ENCODE measurements at regions not wholly inside any gene's neighbourhood (a gene's known extent, or its start where the extent isn't known, plus 50 kb on each side); places are given as distances from the start of the nearest gene placed in this dataset.

GRCh38 chr5:128693764-128694163 is 155.7 kb upstream of the FBN2 start:
- ChIA-PET POLR2A (no interaction called here), CTCF (no interaction called here)
- Histone ChIP-seq H3K36me3 (ENCODE audit: control insufficient read depth, insufficient read depth, low read length) (no peaks in the 10 kb centered on the region), H3K27ac (ENCODE audit: low read length) (no peak overlapping the region), H3K27me3 (ENCODE audit: control insufficient read depth, insufficient read depth, low read length) (no peaks in the 10 kb centered on the region), H3K9me3 (ENCODE audit: control insufficient read depth, insufficient read depth, low read depth, low read length) (no peaks in the 10 kb centered on the region), H3K4me3 (ENCODE audit: low read depth in 2 of 2, low read length in 2 of 2) (no peak overlapping the region), H3K4me1 (ENCODE audit: control insufficient read depth, insufficient read depth, low read length) (no peaks in the 10 kb centered on the region)
- BruUV-seq (replicated peaks): no TSS peak
- ATAC-seq (no peak), DNase-seq (ENCODE audit: low read depth, low spot score) (no peak)
- intact Hi-C loops (cut with micrococcal nuclease; ENCODE audit: unreplicated experiment) (no loop called here), in situ Hi-C loops (cut with HindIII; ENCODE audit: low pct_unique_long_range_greater_than_20kb, low sequenced_read_pairs) (no loop called here)
- no peak for TF ChIP-seq TCF7L2 (IDR thresholded peaks at IDR 0.05; ENCODE audit: low read depth, low read length)
- no peak for TF ChIP-seq SIN3A (IDR thresholded peaks at IDR 0.05; ENCODE audit: borderline replicate concordance, insufficient read depth, low read depth, low read length)
- no peak for TF ChIP-seq POLR2AphosphoS5 (IDR thresholded peaks at IDR 0.05; ENCODE audit: low read depth, low read length)
- no peak for TF ChIP-seq CTCF (IDR thresholded peaks at IDR 0.05)

GRCh38 chr5:128695791-128696530 is 157.9 kb upstream of the FBN2 start:
- DNase-seq (ENCODE audit: low read depth, low spot score): no peak
- in situ Hi-C loops (cut with HindIII; ENCODE audit: low pct_unique_long_range_greater_than_20kb, low sequenced_read_pairs): no loop called here
- peak; percentile 14; the same call in 1 of the 2 replicates for TF ChIP-seq CTCF (IDR thresholded peaks at IDR 0.05)
- no peak for TF ChIP-seq TCF7L2 (IDR thresholded peaks at IDR 0.05; ENCODE audit: low read depth, low read length)
- POLR2A ChIA-PET: no interaction called here
- no peaks in the 10 kb centered on the region for H3K4me1 ChIP-seq (ENCODE audit: control insufficient read depth, insufficient read depth, low read length)
- H3K27ac ChIP-seq (ENCODE audit: low read length): no peak overlapping the region
- intact Hi-C loops (cut with micrococcal nuclease; ENCODE audit: unreplicated experiment): no loop called here
- CTCF ChIA-PET: no interaction called here
- no peaks in the 10 kb centered on the region for H3K9me3 ChIP-seq (ENCODE audit: control insufficient read depth, insufficient read depth, low read depth, low read length)
- no peaks in the 10 kb centered on the region for H3K27me3 ChIP-seq (ENCODE audit: control insufficient read depth, insufficient read depth, low read length)
- no peaks in the 10 kb centered on the region for H3K36me3 ChIP-seq (ENCODE audit: control insufficient read depth, insufficient read depth, low read length)
- no peak overlapping the region for H3K4me3 ChIP-seq (ENCODE audit: low read depth in 2 of 2, low read length in 2 of 2)
- ATAC-seq: no peak
- BruUV-seq (replicated peaks): no TSS peak

GRCh38 chr5:128701301-128701700 is 163.3 kb upstream of the FBN2 start:
- DNase-seq (ENCODE audit: low read depth, low spot score): no peak
- ChIA-PET CTCF (no interaction called here), POLR2A (no interaction called here)
- Histone ChIP-seq H3K27me3 (ENCODE audit: control insufficient read depth, insufficient read depth, low read length) (no peaks in the 10 kb centered on the region), H3K9me3 (ENCODE audit: control insufficient read depth, insufficient read depth, low read depth, low read length) (no peaks in the 10 kb centered on the region), H3K36me3 (ENCODE audit: control insufficient read depth, insufficient read depth, low read length) (no peaks in the 10 kb centered on the region), H3K4me3 (ENCODE audit: low read depth in 2 of 2, low read length in 2 of 2) (no peak overlapping the region), H3K4me1 (ENCODE audit: control insufficient read depth, insufficient read depth, low read length) (no peaks in the 10 kb centered on the region), H3K27ac (ENCODE audit: low read length) (no peak overlapping the region)
- intact Hi-C loops (cut with micrococcal nuclease; ENCODE audit: unreplicated experiment) (no loop called here), in situ Hi-C loops (cut with HindIII; ENCODE audit: low pct_unique_long_range_greater_than_20kb, low sequenced_read_pairs) (no loop called here)
- TF ChIP-seq TCF7L2 (IDR thresholded peaks at IDR 0.05; ENCODE audit: low read depth, low read length) (no peak), CTCF (IDR thresholded peaks at IDR 0.05) (no peak), POLR2AphosphoS5 (IDR thresholded peaks at IDR 0.05; ENCODE audit: low read depth, low read length) (no peak), SIN3A (IDR thresholded peaks at IDR 0.05; ENCODE audit: borderline replicate concordance, insufficient read depth, low read depth, low read length) (no peak), REST (IDR thresholded peaks at IDR 0.05; ENCODE audit: insufficient read depth in 1 of 2, low read depth in 2 of 2, low read length in 1 of 2) (no peak)
- no TSS peak for BruUV-seq (replicated peaks)
- no peak for ATAC-seq
